ENCODE measurements at regions not wholly inside any gene's neighbourhood (a gene's known extent, or its start where the extent isn't known, plus 50 kb on each side); places are given as distances from the start of the nearest gene placed in this dataset.

GRCh38 chr2:221022554-221022953 lies 549.5 kb downstream of the EPHA4 start:
- TF ChIP-seq CTCF (IDR thresholded peaks at IDR 0.05), result no peak
- TF ChIP-seq POLR2A (IDR thresholded peaks at IDR 0.05), result no peak
